ENCODE measurements at regions not wholly inside any gene's neighbourhood (a gene's known extent, or its start where the extent isn't known, plus 50 kb on each side); places are given as distances from the start of the nearest gene placed in this dataset.
A peak's percentile ranks its signal among the peaks of the same experiment; 100 is the strongest.

DNA sequence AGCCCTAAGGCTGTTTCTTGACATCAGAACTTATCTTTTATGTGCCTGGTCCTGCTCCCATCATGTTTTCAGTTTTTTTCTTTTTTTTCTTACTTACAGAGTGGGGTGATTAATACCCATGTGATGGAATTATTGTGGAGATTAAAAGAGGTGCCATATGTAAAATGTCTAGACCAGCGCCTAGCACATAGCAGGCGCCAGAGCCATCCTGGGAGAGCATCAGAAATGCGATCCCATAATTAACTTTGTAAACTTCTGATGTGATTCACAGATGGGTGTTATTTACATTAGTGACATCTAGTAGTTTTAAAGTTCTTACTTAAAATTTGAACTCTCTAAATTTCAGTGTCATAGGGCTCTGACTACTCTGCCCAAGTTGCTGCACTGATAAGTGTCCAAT lies 66.2 kb upstream of the PGRMC2 start:
- peak overlapping the region; percentile 95 for H3K27ac Mint-ChIP-seq
- TF ChIP-seq, protein P1, sequence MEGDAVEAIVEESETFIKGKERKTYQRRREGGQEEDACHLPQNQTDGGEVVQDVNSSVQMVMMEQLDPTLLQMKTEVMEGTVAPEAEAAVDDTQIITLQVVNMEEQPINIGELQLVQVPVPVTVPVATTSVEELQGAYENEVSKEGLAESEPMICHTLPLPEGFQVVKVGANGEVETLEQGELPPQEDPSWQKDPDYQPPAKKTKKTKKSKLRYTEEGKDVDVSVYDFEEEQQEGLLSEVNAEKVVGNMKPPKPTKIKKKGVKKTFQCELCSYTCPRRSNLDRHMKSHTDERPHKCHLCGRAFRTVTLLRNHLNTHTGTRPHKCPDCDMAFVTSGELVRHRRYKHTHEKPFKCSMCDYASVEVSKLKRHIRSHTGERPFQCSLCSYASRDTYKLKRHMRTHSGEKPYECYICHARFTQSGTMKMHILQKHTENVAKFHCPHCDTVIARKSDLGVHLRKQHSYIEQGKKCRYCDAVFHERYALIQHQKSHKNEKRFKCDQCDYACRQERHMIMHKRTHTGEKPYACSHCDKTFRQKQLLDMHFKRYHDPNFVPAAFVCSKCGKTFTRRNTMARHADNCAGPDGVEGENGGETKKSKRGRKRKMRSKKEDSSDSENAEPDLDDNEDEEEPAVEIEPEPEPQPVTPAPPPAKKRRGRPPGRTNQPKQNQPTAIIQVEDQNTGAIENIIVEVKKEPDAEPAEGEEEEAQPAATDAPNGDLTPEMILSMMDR (IDR thresholded peaks at IDR 0.05) = no peak
- peaks cover 25% of the 10 kb centered on the region for H3K4me1 Mint-ChIP-seq
- H3K36me3 Mint-ChIP-seq (ENCODE audit: low read depth) = peaks cover 9% of the 10 kb centered on the region
- no peak overlapping the region for H3K4me3 Mint-ChIP-seq
- no peaks in the 10 kb centered on the region for H3K27me3 Mint-ChIP-seq (ENCODE audit: low read depth, poor library complexity)
- no peak for DNase-seq
- H3K9me3 Mint-ChIP-seq = peaks cover 9% of the 10 kb centered on the region

DNA sequence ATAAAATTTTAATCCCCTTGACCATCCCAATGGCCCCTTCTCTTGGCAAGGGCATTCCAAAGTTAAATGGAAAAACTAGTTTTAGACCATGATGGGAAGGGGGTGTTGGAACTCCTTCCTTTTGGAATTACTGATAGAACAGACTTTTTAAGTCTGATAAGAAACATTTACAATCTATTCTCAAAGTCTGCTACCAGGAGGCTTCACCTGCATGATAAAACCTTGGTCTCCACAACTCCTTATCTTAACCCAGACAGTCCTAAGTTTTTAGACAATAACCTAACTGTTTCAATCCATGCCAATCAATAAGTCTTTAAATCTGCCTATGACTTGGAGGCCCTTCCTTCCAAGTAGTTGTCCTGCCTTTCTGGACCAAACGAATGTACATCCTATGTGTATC lies 63.9 kb upstream of the PGRMC2 start:
- Mint-ChIP-seq H3K27ac (no peak overlapping the region), H3K4me1 (peaks cover 25% of the 10 kb centered on the region), H3K9me3 (no peaks in the 10 kb centered on the region), H3K36me3 (ENCODE audit: low read depth) (no peaks in the 10 kb centered on the region), H3K27me3 (ENCODE audit: low read depth, poor library complexity) (no peaks in the 10 kb centered on the region), H3K4me3 (no peak overlapping the region)
- DNase-seq = no peak
- TF ChIP-seq, protein P1 (IDR thresholded peaks at IDR 0.05) = no peak

DNA sequence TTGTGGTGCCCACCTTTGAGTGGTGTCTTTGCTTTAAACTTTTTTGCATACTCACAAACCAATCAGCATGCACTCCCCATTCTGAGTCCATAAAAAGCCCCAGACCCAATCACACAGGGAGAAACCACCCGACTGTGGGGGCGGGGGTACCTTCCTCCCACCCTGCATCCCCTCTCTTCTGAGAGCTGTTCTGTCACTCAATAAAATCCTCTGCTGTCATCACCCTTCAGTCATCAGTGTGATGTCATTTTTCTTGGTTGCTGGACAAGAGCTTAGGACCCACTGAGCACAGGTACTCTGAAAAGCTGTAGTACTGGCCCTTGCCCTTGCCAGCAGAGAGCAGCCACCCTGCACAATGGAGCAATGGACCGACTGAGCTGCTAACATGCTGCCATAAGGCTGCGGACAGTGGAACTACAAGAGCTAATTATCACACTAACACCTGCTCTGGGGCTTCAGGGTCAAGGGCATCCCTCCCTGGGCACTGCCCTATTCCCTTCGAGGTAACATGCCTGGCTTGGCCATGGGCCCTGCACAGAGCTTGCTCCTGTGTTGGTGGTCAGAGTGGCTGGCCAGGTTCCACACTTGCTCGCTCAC lies 62.9 kb upstream of the PGRMC2 start:
- no peak for DNase-seq
- Mint-ChIP-seq H3K27ac (no peak overlapping the region), H3K27me3 (ENCODE audit: low read depth, poor library complexity) (no peaks in the 10 kb centered on the region), H3K9me3 (no peaks in the 10 kb centered on the region), H3K36me3 (ENCODE audit: low read depth) (peaks cover 4% of the 10 kb centered on the region), H3K4me1 (peaks cover 25% of the 10 kb centered on the region), H3K4me3 (no peak overlapping the region)
- TF ChIP-seq, protein P1 (IDR thresholded peaks at IDR 0.05) = no peak

DNA sequence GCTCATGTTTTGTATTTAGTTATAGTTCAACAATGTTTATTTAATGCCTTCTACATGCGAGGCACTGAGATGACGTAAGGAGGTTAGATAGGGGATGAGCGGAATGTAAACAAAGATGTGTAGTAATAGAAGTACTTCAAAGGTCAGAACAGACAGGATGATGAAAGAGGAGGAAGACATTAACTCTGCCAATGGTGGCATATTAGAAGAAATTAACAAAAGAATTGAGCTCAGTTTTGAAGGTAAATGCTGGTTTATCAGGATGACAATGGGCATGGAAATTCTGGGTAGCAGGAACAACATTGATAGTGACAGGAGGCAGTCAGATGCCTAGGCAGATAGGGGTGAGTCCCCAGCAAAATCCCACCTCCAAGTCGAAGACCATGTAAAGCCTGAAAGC lies 62.3 kb upstream of the PGRMC2 start:
- Mint-ChIP-seq H3K4me3 (no peak overlapping the region), H3K27ac (no peak overlapping the region), H3K27me3 (ENCODE audit: low read depth, poor library complexity) (no peaks in the 10 kb centered on the region), H3K36me3 (ENCODE audit: low read depth) (peaks cover 4% of the 10 kb centered on the region), H3K9me3 (no peaks in the 10 kb centered on the region), H3K4me1 (peaks cover 20% of the 10 kb centered on the region)
- TF ChIP-seq, protein P1 (IDR thresholded peaks at IDR 0.05) = no peak
- DNase-seq = no peak

DNA sequence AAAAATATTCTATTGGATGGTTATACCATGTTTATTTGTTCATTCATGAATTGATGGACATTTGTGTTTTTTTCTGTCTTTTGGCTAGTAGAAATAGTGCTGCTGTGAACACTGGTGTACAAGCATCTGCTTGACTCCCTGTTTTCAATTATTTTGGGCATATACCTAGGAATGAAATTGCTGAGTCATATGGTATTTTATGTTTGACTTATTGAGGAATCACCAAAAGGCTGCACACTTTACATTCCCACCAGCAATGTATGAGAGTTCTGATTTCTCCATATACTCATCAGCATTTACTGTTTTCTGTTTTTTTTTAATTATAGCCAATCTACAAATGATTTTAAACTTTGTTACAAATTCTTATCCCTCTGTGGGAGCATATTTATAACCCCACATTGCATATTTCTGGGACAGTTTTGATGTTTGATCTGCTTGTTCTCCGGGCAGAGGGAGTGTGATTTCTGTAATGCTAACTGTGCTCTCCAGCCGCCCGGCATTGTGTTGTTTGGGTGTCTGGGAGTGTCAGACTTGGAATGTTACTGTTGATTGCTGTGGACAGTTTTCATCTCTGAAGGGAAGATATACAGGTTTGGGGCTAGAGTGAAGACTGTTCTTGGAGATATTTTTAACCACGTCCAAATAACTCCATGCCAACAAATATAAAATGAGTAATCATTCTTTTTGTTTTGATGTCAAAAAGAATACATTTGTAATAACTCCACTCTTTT lies 60.5 kb upstream of the PGRMC2 start:
- Mint-ChIP-seq H3K4me3 (no peak overlapping the region), H3K27me3 (ENCODE audit: low read depth, poor library complexity) (no peaks in the 10 kb centered on the region), H3K27ac (no peak overlapping the region), H3K9me3 (no peaks in the 10 kb centered on the region), H3K4me1 (peaks cover 5% of the 10 kb centered on the region), H3K36me3 (ENCODE audit: low read depth) (peaks cover 4% of the 10 kb centered on the region)
- no peak for DNase-seq
- TF ChIP-seq, protein P1 (IDR thresholded peaks at IDR 0.05) = no peak

Measured in nephron progenitor cell (in vitro differentiated cells).